ENCODE measurements at regions not wholly inside any gene's neighbourhood (a gene's known extent, or its start where the extent isn't known, plus 50 kb on each side); places are given as distances from the start of the nearest gene placed in this dataset.

DNA sequence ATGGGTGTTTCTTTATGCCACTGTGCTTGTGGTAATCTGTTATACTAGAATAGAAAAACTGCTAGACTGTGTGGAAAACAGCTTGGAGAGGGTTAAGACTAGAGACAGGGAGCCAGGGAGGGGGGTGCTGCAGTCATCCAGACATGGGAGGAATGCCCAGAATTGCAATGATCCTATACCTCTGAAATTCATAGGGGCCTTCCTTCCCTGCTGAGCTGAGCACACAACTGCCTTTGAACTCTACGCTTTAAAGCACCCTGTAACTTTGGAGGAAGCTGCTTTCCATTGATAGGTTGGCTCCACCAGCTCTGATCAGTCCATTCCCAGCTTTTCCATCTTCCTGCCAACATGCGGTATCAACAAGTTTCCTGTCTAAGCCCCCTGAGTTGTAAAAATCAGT, 155.9 kb upstream of the RASGEF1B start:
- Histone ChIP-seq H3K36me3 (ENCODE audit: control insufficient read depth, insufficient read depth, low read length) (no peaks in the 10 kb centered on the region), H3K4me3 (ENCODE audit: low read depth in 2 of 2, low read length in 2 of 2) (no peak overlapping the region), H3K27me3 (ENCODE audit: control insufficient read depth, insufficient read depth, low read length) (no peaks in the 10 kb centered on the region), H3K27ac (ENCODE audit: low read length) (no peak overlapping the region), H3K4me1 (ENCODE audit: control insufficient read depth, insufficient read depth, low read length) (no peaks in the 10 kb centered on the region), H3K9me3 (ENCODE audit: control insufficient read depth, insufficient read depth, low read depth, low read length) (no peaks in the 10 kb centered on the region)
- BruUV-seq (replicated peaks): no TSS peak
- in situ Hi-C loops (cut with HindIII; ENCODE audit: low pct_unique_long_range_greater_than_20kb, low sequenced_read_pairs): no loop called here
- ChIA-PET CTCF (no interaction called here), POLR2A (no interaction called here)
- ATAC-seq: no peak
- no peak for DNase-seq (ENCODE audit: low read depth, low spot score)
- intact Hi-C loops (cut with micrococcal nuclease; ENCODE audit: unreplicated experiment): no loop called here
- TF ChIP-seq, protein P1, sequence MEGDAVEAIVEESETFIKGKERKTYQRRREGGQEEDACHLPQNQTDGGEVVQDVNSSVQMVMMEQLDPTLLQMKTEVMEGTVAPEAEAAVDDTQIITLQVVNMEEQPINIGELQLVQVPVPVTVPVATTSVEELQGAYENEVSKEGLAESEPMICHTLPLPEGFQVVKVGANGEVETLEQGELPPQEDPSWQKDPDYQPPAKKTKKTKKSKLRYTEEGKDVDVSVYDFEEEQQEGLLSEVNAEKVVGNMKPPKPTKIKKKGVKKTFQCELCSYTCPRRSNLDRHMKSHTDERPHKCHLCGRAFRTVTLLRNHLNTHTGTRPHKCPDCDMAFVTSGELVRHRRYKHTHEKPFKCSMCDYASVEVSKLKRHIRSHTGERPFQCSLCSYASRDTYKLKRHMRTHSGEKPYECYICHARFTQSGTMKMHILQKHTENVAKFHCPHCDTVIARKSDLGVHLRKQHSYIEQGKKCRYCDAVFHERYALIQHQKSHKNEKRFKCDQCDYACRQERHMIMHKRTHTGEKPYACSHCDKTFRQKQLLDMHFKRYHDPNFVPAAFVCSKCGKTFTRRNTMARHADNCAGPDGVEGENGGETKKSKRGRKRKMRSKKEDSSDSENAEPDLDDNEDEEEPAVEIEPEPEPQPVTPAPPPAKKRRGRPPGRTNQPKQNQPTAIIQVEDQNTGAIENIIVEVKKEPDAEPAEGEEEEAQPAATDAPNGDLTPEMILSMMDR (IDR thresholded peaks at IDR 0.05): no peak
- TF ChIP-seq TCF7L2 (IDR thresholded peaks at IDR 0.05; ENCODE audit: low read depth, low read length): no peak
- TF ChIP-seq SIN3A (IDR thresholded peaks at IDR 0.05; ENCODE audit: borderline replicate concordance, insufficient read depth, low read depth, low read length): no peak
- TF ChIP-seq, protein P2, sequence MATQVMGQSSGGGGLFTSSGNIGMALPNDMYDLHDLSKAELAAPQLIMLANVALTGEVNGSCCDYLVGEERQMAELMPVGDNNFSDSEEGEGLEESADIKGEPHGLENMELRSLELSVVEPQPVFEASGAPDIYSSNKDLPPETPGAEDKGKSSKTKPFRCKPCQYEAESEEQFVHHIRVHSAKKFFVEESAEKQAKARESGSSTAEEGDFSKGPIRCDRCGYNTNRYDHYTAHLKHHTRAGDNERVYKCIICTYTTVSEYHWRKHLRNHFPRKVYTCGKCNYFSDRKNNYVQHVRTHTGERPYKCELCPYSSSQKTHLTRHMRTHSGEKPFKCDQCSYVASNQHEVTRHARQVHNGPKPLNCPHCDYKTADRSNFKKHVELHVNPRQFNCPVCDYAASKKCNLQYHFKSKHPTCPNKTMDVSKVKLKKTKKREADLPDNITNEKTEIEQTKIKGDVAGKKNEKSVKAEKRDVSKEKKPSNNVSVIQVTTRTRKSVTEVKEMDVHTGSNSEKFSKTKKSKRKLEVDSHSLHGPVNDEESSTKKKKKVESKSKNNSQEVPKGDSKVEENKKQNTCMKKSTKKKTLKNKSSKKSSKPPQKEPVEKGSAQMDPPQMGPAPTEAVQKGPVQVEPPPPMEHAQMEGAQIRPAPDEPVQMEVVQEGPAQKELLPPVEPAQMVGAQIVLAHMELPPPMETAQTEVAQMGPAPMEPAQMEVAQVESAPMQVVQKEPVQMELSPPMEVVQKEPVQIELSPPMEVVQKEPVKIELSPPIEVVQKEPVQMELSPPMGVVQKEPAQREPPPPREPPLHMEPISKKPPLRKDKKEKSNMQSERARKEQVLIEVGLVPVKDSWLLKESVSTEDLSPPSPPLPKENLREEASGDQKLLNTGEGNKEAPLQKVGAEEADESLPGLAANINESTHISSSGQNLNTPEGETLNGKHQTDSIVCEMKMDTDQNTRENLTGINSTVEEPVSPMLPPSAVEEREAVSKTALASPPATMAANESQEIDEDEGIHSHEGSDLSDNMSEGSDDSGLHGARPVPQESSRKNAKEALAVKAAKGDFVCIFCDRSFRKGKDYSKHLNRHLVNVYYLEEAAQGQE (IDR thresholded peaks at IDR 0.05; ENCODE audit: insufficient read depth in 1 of 2, low read depth in 2 of 2, low read length in 1 of 2): no peak
- TF ChIP-seq POLR2AphosphoS5 (IDR thresholded peaks at IDR 0.05; ENCODE audit: low read depth, low read length): no peak

DNA sequence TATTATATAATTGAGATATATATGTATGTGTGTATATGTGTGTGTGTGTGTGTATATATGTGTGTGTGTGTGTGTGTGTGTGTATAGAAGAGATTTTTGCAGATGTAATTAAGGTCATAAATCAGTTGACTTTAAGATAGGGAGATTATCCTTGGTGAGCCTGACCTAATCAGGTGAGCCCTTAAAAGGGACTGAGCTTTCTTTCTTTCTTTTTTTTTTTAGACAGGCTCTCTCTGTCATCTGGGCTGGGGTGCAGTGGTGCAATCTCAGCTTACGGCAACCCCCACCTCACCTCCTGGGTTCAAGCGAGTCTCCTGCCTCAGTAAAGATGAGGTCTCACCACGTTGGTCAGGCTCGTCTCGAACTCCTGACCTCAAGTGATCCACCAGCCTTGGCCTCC, 155.1 kb upstream of the RASGEF1B start:
- Histone ChIP-seq H3K4me3 (ENCODE audit: low read depth in 2 of 2, low read length in 2 of 2) (no peak overlapping the region), H3K27ac (ENCODE audit: low read length) (no peak overlapping the region), H3K36me3 (ENCODE audit: control insufficient read depth, insufficient read depth, low read length) (no peaks in the 10 kb centered on the region), H3K9me3 (ENCODE audit: control insufficient read depth, insufficient read depth, low read depth, low read length) (no peaks in the 10 kb centered on the region), H3K4me1 (ENCODE audit: control insufficient read depth, insufficient read depth, low read length) (no peaks in the 10 kb centered on the region), H3K27me3 (ENCODE audit: control insufficient read depth, insufficient read depth, low read length) (no peaks in the 10 kb centered on the region)
- BruUV-seq (replicated peaks): no TSS peak
- TF ChIP-seq, protein P1 (IDR thresholded peaks at IDR 0.05): no peak
- TF ChIP-seq SIN3A (IDR thresholded peaks at IDR 0.05; ENCODE audit: borderline replicate concordance, insufficient read depth, low read depth, low read length): no peak
- DNase-seq (ENCODE audit: low read depth, low spot score) (no peak), ATAC-seq (no peak)
- intact Hi-C loops (cut with micrococcal nuclease; ENCODE audit: unreplicated experiment) (no loop called here), in situ Hi-C loops (cut with HindIII; ENCODE audit: low pct_unique_long_range_greater_than_20kb, low sequenced_read_pairs) (no loop called here)
- ChIA-PET POLR2A (no interaction called here), CTCF (no interaction called here)

Data from Panc1 (cell line).